Hematopoietic multipotent progenitor cell treated with erythropoietin and hydrocortisone succinate and interleukin-3 and kit ligand, for 4 days (in vitro differentiated cells): ENCODE measurements at regions not wholly inside any gene's neighbourhood (a gene's known extent, or its start where the extent isn't known, plus 50 kb on each side); places are given as distances from the start of the nearest gene placed in this dataset.
"Not testable (repeated sequence)": the region's sequence is repeated elsewhere in the genome, so short reads cannot be mapped to it uniquely, and the experiment has no call there.

Experiments
- DNase-seq: peaks from one replicate; pipeline ENCODE4 v3.0.0-alpha.2; 2015

GRCh38 chr7:67625257-67625737 is 628.7 kb downstream of the TYW1 start:
- peak; percentile 60 for DNase-seq

GRCh38 chr7:67631476-67631875 is 634.8 kb downstream of the TYW1 start:
- DNase-seq = no peak

- no peak for DNase-seq
Measured at GRCh38 chr7:67635271-67635670, 638.6 kb downstream of the TYW1 start.

- DNase-seq = no peak
Measured at GRCh38 chr7:67636348-67637022, 639.9 kb downstream of the TYW1 start.

- DNase-seq = no peak
Measured at GRCh38 chr7:67637023-67637358, 640.4 kb downstream of the TYW1 start.

GRCh38 chr7:67642542-67642941 is 645.9 kb downstream of the TYW1 start:
- not testable (repeated sequence) for DNase-seq

GRCh38 chr7:67644151-67644550 is 647.5 kb downstream of the TYW1 start:
- DNase-seq = no peak

- DNase-seq = no peak
Measured at GRCh38 chr7:67652937-67653336, 656.3 kb downstream of the TYW1 start.

- DNase-seq = no peak
Measured at GRCh38 chr7:67653856-67654454, 657.3 kb downstream of the TYW1 start.

GRCh38 chr7:67654642-67655041 is 658.0 kb downstream of the TYW1 start:
- no peak for DNase-seq

- no peak for DNase-seq
Measured at GRCh38 chr7:67655168-67655567, 658.5 kb downstream of the TYW1 start.

- DNase-seq = no peak
Measured at GRCh38 chr7:67659091-67659490, 662.5 kb downstream of the TYW1 start.

- no peak for DNase-seq
Measured at GRCh38 chr7:67662804-67663203, 666.2 kb downstream of the TYW1 start.

GRCh38 chr7:67663644-67664043 is 667.0 kb downstream of the TYW1 start:
- no peak for DNase-seq

GRCh38 chr7:67666359-67666758 is 669.7 kb downstream of the TYW1 start:
- not testable (repeated sequence) for DNase-seq

- DNase-seq = no peak
Measured at GRCh38 chr7:67671006-67671548, 674.4 kb downstream of the TYW1 start.

GRCh38 chr7:67673861-67674260 is 677.2 kb downstream of the TYW1 start:
- DNase-seq = no peak

- DNase-seq = not testable (repeated sequence)
Measured at GRCh38 chr7:67674862-67675261, 678.2 kb downstream of the TYW1 start.

GRCh38 chr7:67675971-67676370 is 679.3 kb downstream of the TYW1 start:
- no peak for DNase-seq

- no peak for DNase-seq
Measured at GRCh38 chr7:67678419-67678818, 681.8 kb downstream of the TYW1 start.

GRCh38 chr7:67683628-67684027 is 687.0 kb downstream of the TYW1 start:
- DNase-seq = no peak

- no peak for DNase-seq
Measured at GRCh38 chr7:67690700-67691099, 694.1 kb downstream of the TYW1 start.

- DNase-seq = no peak
Measured at GRCh38 chr7:67692425-67692824, 695.8 kb downstream of the TYW1 start.

- DNase-seq = no peak
Measured at GRCh38 chr7:67696124-67696523, 699.5 kb downstream of the TYW1 start.

GRCh38 chr7:67696878-67697277 is 700.2 kb downstream of the TYW1 start:
- no peak for DNase-seq
